HEK293 (cell line): ENCODE measurements at regions not wholly inside any gene's neighbourhood (a gene's known extent, or its start where the extent isn't known, plus 50 kb on each side); places are given as distances from the start of the nearest gene placed in this dataset.

ENCODE experiments used
- CTCF ChIA-PET: fragments of 350-600 bp; formaldehyde crosslinking; extraction: SDS; loops from one replicate; lab custom pipeline; 2021; ENCODE audit warnings: antibody characterized with exemption; lab: Yijun Ruan, JAX
- POLR2A ChIA-PET: fragments of 300-600 bp; formaldehyde crosslinking; extraction: SDS; loops from one replicate; lab custom pipeline; 2020; ENCODE audit warnings: antibody characterized with exemption, inconsistent platforms; lab: Yijun Ruan, JAX
- H3K27ac ChIP-seq: fragments of 200-500 bp; sonication (Bioruptor generic); 2 replicates; pipeline ENCODE4 v1.5.1; 2014; ENCODE audit warnings: low read depth, low read length, control low read depth, inconsistent platforms; ENCODE audit errors: extremely low read depth
- H3K36me3 ChIP-seq, 2 experiments: fragments of 200-500 bp in 1 of 2; sonication (Bioruptor generic) in 1 of 2; 1 replicate in 1 of 2; 2 replicates in 1 of 2; pipeline ENCODE4 v1.5.1; 2014 to 2017; ENCODE audit warnings: inconsistent platforms in 2 of 2, low read length in 2 of 2; ENCODE audit not compliant: control insufficient read depth in 2 of 2, insufficient read depth in 1 of 2
- H3K4me1 ChIP-seq: fragments of 200-500 bp; sonication (Bioruptor generic); 2 replicates; pipeline ENCODE4 v1.5.1; 2014; ENCODE audit warnings: mild to moderate bottlenecking, low read length, inconsistent platforms; ENCODE audit not compliant: control insufficient read depth, insufficient read depth
- H3K4me3 ChIP-seq: 2 replicates; pipeline ENCODE4 v1.5.1; 2011; ENCODE audit warnings: low read depth, mild to moderate bottlenecking, control low read depth, low read length, moderate library complexity
- H3K9me3 ChIP-seq: fragments of 200-500 bp; sonication (Bioruptor generic); 2 replicates; pipeline ENCODE4 v1.5.1; 2014; ENCODE audit warnings: low read depth, low read length, inconsistent platforms; ENCODE audit not compliant: control insufficient read depth, insufficient read depth
- EGR2 ChIP-seq: fragments of 450-650 bp; formaldehyde crosslinking; IDR thresholded peaks from 2 replicates; pipeline ENCODE4 v1.5.1; 2016; ENCODE audit warnings: low read depth, missing biosample characterization, missing genetic modification characterization
- FEZF1 ChIP-seq: fragments of 450-650 bp; formaldehyde crosslinking; IDR thresholded peaks from 2 replicates; pipeline ENCODE4 v1.5.1; 2016; ENCODE audit warnings: missing biosample characterization, missing genetic modification characterization
- GLI4 ChIP-seq: fragments of 450-650 bp; formaldehyde crosslinking; IDR thresholded peaks from 2 replicates; pipeline ENCODE4 v1.5.1; 2016; ENCODE audit warnings: missing biosample characterization, missing genetic modification characterization
- PRDM4 ChIP-seq: fragments of 450-650 bp; formaldehyde crosslinking; IDR thresholded peaks from 2 replicates; pipeline ENCODE4 v1.5.1; 2017; ENCODE audit warnings: missing biosample characterization, missing genetic modification characterization
- PRDM6 ChIP-seq: fragments of 450-650 bp; formaldehyde crosslinking; IDR thresholded peaks from 2 replicates; pipeline ENCODE4 v1.5.1; 2017; ENCODE audit warnings: missing biosample characterization, missing genetic modification characterization
- SCRT2 ChIP-seq: fragments of 450-650 bp; formaldehyde crosslinking; IDR thresholded peaks from 2 replicates; pipeline ENCODE4 v1.5.1; 2016; ENCODE audit warnings: missing biosample characterization, missing genetic modification characterization
- ZBTB10 ChIP-seq: fragments of 450-650 bp; formaldehyde crosslinking; IDR thresholded peaks from 2 replicates; pipeline ENCODE4 v1.5.1; 2016; ENCODE audit warnings: missing biosample characterization, missing genetic modification characterization
- ZBTB44 ChIP-seq: fragments of 450-650 bp; IDR thresholded peaks from 2 replicates; pipeline ENCODE4 v1.5.1; 2018; ENCODE audit warnings: missing biosample characterization, mild to moderate bottlenecking, missing genetic modification characterization
- ZFHX2 ChIP-seq: fragments of 450-650 bp; formaldehyde crosslinking; conservative IDR thresholded peaks from 2 replicates; pipeline ENCODE4 v1.5.1; 2016; ENCODE audit warnings: missing biosample characterization, missing genetic modification characterization
- ZIC2 ChIP-seq: fragments of 450-650 bp; formaldehyde crosslinking; IDR thresholded peaks from 2 replicates; pipeline ENCODE4 v1.5.1; 2016; ENCODE audit warnings: missing biosample characterization, missing genetic modification characterization
- ZNF114 ChIP-seq: fragments of 450-650 bp; formaldehyde crosslinking; IDR thresholded peaks from 2 replicates; pipeline ENCODE4 v1.5.0; 2017; ENCODE audit warnings: missing biosample characterization, missing genetic modification characterization
- ZNF148 ChIP-seq: fragments of 450-650 bp; formaldehyde crosslinking; IDR thresholded peaks from 2 replicates; pipeline ENCODE4 v1.5.0; 2017; ENCODE audit warnings: missing biosample characterization, missing genetic modification characterization, borderline replicate concordance
- ZNF157 ChIP-seq: fragments of 450-650 bp; formaldehyde crosslinking; IDR thresholded peaks from 2 replicates; pipeline ENCODE4 v1.5.1; 2016; ENCODE audit warnings: missing biosample characterization, missing genetic modification characterization
- ZNF214 ChIP-seq: fragments of 450-650 bp; formaldehyde crosslinking; IDR thresholded peaks from 2 replicates; pipeline ENCODE4 v1.5.1; 2017; ENCODE audit warnings: missing biosample characterization, mild to moderate bottlenecking, missing genetic modification characterization, borderline replicate concordance
- ZNF266 ChIP-seq: fragments of 450-650 bp; formaldehyde crosslinking; IDR thresholded peaks from 2 replicates; pipeline ENCODE4 v1.5.1; 2016; ENCODE audit warnings: missing biosample characterization, missing genetic modification characterization, low read depth
- ZNF292 ChIP-seq: fragments of 450-650 bp; formaldehyde crosslinking; IDR thresholded peaks from 2 replicates; pipeline ENCODE4 v1.5.1; 2016; ENCODE audit warnings: low read depth, missing biosample characterization, missing genetic modification characterization, borderline replicate concordance
- ZNF341 ChIP-seq: fragments of 450-650 bp; formaldehyde crosslinking; IDR thresholded peaks from 2 replicates; pipeline ENCODE4; 2016; ENCODE audit warnings: low read depth, missing biosample characterization, missing genetic modification characterization
- ZNF398 ChIP-seq: fragments of 450-650 bp; formaldehyde crosslinking; IDR thresholded peaks from 2 replicates; pipeline ENCODE4 v1.5.1; 2017; ENCODE audit warnings: missing biosample characterization, missing genetic modification characterization
- ZNF514 ChIP-seq: fragments of 450-650 bp; formaldehyde crosslinking; IDR thresholded peaks from 2 replicates; pipeline ENCODE4 v1.5.1; 2016; ENCODE audit warnings: missing biosample characterization, missing genetic modification characterization
- ZNF548 ChIP-seq: fragments of 450-650 bp; formaldehyde crosslinking; IDR thresholded peaks from 2 replicates; pipeline ENCODE4 v1.5.1; 2016; ENCODE audit warnings: missing biosample characterization, missing genetic modification characterization
- ZNF621 ChIP-seq: fragments of 450-650 bp; formaldehyde crosslinking; IDR thresholded peaks from 2 replicates; pipeline ENCODE4 v1.5.1; 2017; ENCODE audit warnings: missing biosample characterization, missing genetic modification characterization
- ZNF843 ChIP-seq: fragments of 450-650 bp; formaldehyde crosslinking; IDR thresholded peaks from 2 replicates; pipeline ENCODE4 v1.5.1; 2016; ENCODE audit warnings: missing biosample characterization, missing genetic modification characterization

GRCh38 chr3:102571720-102572384 is 137.0 kb downstream of the ZPLD1 start (continued):
- no peak for TF ChIP-seq ZBTB10 (tag by site-specific recombination)
- TF ChIP-seq ZNF621: no peak

- H3K4me1 ChIP-seq: no peaks in the 10 kb centered on the region
- TF ChIP-seq ZNF148 (no peak), GLI4 (no peak), ZNF514 (tag by site-specific recombination) (no peak), ZIC2 (tag by site-specific recombination) (no peak), ZNF157 (no peak), ZNF621 (no peak), ZNF214 (no peak), FEZF1 (peak; percentile 94), ZNF548 (tag by site-specific recombination) (no peak), ZNF292 (tag by site-specific recombination) (no peak), ZNF266 (tag by site-specific recombination) (no peak), ZNF843 (tag by site-specific recombination) (peak; percentile 63), PRDM4 (peak; percentile 78), PRDM6 (peak; percentile 71), ZNF114 (tag by site-specific recombination) (no peak), EGR2 (no peak), ZFHX2 (tag by site-specific recombination) (no peak), ZBTB44 (tag by site-specific recombination) (peak; percentile 19; the same call in 1 of the 2 replicates), SCRT2 (tag by site-specific recombination) (no peak), ZNF341 (tag by site-specific recombination) (no peak), ZNF398 (tag by site-specific recombination) (no peak)
- no peak overlapping the region for H3K27ac ChIP-seq
- H3K9me3 ChIP-seq: no peaks in the 10 kb centered on the region
- CTCF ChIA-PET: interaction anchor here (0.6 kb wide), 1 partner anchor 1688 kb away, joined by 3 read pairs; no protein-coding TSS in a partner anchor
- no peaks in the 10 kb centered on the region for H3K36me3 ChIP-seq
- no peak overlapping the region for H3K4me3 ChIP-seq
- POLR2A ChIA-PET: no interaction called here
Measured at GRCh38 chr3:102573483-102574028, 138.7 kb downstream of the ZPLD1 start.
